H1 (cell line): ENCODE measurements at regions not wholly inside any gene's neighbourhood (a gene's known extent, or its start where the extent isn't known, plus 50 kb on each side); places are given as distances from the start of the nearest gene placed in this dataset.

Experiments
- CTCF ChIA-PET: fragments of 300-600 bp; sonication (Branson Sonifier 250); formaldehyde crosslinking; loops from one replicate; lab custom pipeline; 2021; ENCODE audit not compliant: partially characterized antibody; lab: Charles Lee
- POLR2A ChIA-PET: fragments of 300-600 bp; sonication (Branson Sonifier 250); formaldehyde crosslinking; loops from one replicate; lab custom pipeline; 2021; ENCODE audit warnings: inconsistent platforms; ENCODE audit not compliant: partially characterized antibody; lab: Charles Lee
- DNase-seq, 2 experiments: peaks; one replicate each; pipeline versions ENCODE4 v3.0.0 to v3.0.0-alpha.2; 2010 to 2022; ENCODE audit warnings: low spot score in 2 of 2, low read depth in 1 of 2, mixed read lengths in 1 of 2
- FAIRE-seq: peaks from 2 replicates; lab custom pipeline; 2011; peaks lifted over from hg19 to GRCh38; lab: Jason Lieb, UNC
- H2AFZ ChIP-seq: 2 replicates; pipeline ENCODE4 v1.8.1; 2012; ENCODE audit warnings: low read length, inconsistent platforms
- H2AK5ac ChIP-seq: 2 replicates; pipeline ENCODE4 v1.6.1; 2013; ENCODE audit warnings: low read depth, low read length
- H2BK120ac ChIP-seq: replicated peaks from 2 replicates; pipeline ENCODE3; 2013; ENCODE audit warnings: low read depth, low read length, inconsistent platforms
- H2BK12ac ChIP-seq: 2 replicates; pipeline ENCODE4 v1.6.1; 2013; ENCODE audit warnings: low read depth, low read length
- H2BK15ac ChIP-seq: 2 replicates; pipeline ENCODE4 v1.6.1; 2013; ENCODE audit warnings: low read length
- H2BK20ac ChIP-seq: 2 replicates; pipeline ENCODE4 v1.6.1; 2013; ENCODE audit warnings: low read length
- H2BK5ac ChIP-seq: 2 replicates; pipeline ENCODE4 v1.6.1; 2013; ENCODE audit warnings: low read depth, low read length
- H3K14ac ChIP-seq: 2 replicates; pipeline ENCODE4 v1.6.1; 2013; ENCODE audit warnings: inconsistent platforms; ENCODE audit not compliant: insufficient read length
- H3K18ac ChIP-seq: 2 replicates; pipeline ENCODE4 v1.6.1; 2013; ENCODE audit warnings: low read length; ENCODE audit errors: extremely low read depth
- H3K23ac ChIP-seq: 2 replicates; pipeline ENCODE4 v1.6.1; 2013; ENCODE audit warnings: inconsistent platforms; ENCODE audit not compliant: insufficient read length
- H3K23me2 ChIP-seq: 2 replicates; pipeline ENCODE4 v1.6.1; 2013; ENCODE audit warnings: low read depth, low read length
- H3K27ac ChIP-seq: 2 replicates; pipeline ENCODE4 v1.6.1; 2011; ENCODE audit warnings: low read depth, low read length, inconsistent platforms
- H3K27me3 ChIP-seq, 4 experiments: replicated peaks in 1 of 4; 1 replicate in 1 of 4; 2 replicates in 3 of 4; pipeline versions ENCODE4 v1.6.1 to v1.8.1; 2011 to 2013; ENCODE audit warnings: low read length in 3 of 4, mild to moderate bottlenecking in 3 of 4, inconsistent platforms in 2 of 4, mixed read lengths in 2 of 4, moderate library complexity in 1 of 4; ENCODE audit not compliant: control insufficient read depth in 3 of 4, insufficient read depth in 3 of 4; ENCODE audit errors: extremely low read depth in 1 of 4
- H3K36me3 ChIP-seq, 4 experiments: 2 replicates each; pipeline versions ENCODE4 v1.6.1 to v1.8.1; 2011 to 2013; ENCODE audit warnings: mild to moderate bottlenecking in 4 of 4, low read length in 3 of 4, moderate library complexity in 2 of 4, control low read depth in 1 of 4, inconsistent platforms in 1 of 4; ENCODE audit not compliant: insufficient read depth in 4 of 4, control insufficient read depth in 2 of 4
- H3K4ac ChIP-seq: replicated peaks from 2 replicates; pipeline ENCODE3; 2013; ENCODE audit warnings: low read length, low read depth, mixed read lengths, inconsistent platforms; ENCODE audit not compliant: insufficient read length
- H3K4me1 ChIP-seq, 4 experiments: replicated peaks in 1 of 4; 1 replicate in 1 of 4; 2 replicates in 3 of 4; pipeline versions ENCODE4 v1.6.1 to v1.8.1; 2011 to 2013; ENCODE audit warnings: low read length in 3 of 4, inconsistent platforms in 2 of 4, mixed read lengths in 1 of 4; ENCODE audit not compliant: insufficient read depth in 4 of 4, control insufficient read depth in 3 of 4
- H3K4me2 ChIP-seq, 2 experiments: 2 replicates each; pipeline versions ENCODE4 v1.6.1 to v1.8.1; 2011 to 2013; ENCODE audit warnings: low read depth in 2 of 2, low read length in 2 of 2, control low read depth in 1 of 2, inconsistent platforms in 1 of 2, mild to moderate bottlenecking in 1 of 2; ENCODE audit not compliant: insufficient read depth in 1 of 2
- H3K4me3 ChIP-seq, 4 experiments: fragments of 200-600, 300-600 bp in 1 of 4; sonication (generic), shearing (Covaris generic), sonication (Bioruptor Twin) in 1 of 4; 2 replicates each; pipeline versions ENCODE4 v1.5.1 to v1.8.1; 2011 to 2016; ENCODE audit warnings: low read length in 4 of 4, low read depth in 3 of 4, control low read depth in 2 of 4, inconsistent platforms in 2 of 4, mild to moderate bottlenecking in 2 of 4, mixed read lengths in 1 of 4, moderate library complexity in 1 of 4; ENCODE audit not compliant: insufficient read depth in 2 of 4; ENCODE audit errors: extremely low read depth in 1 of 4
- H3K56ac ChIP-seq: replicated peaks from 2 replicates; pipeline ENCODE3; 2013; ENCODE audit warnings: low read depth, mild to moderate bottlenecking, mixed read lengths, low read length, inconsistent platforms; ENCODE audit not compliant: insufficient read length
- H3K79me1 ChIP-seq: 2 replicates; pipeline ENCODE4 v1.6.1; 2013; ENCODE audit warnings: low read depth, low read length, control low read depth
- H3K79me2 ChIP-seq, 2 experiments: 2 replicates each; pipeline versions ENCODE4 v1.6.1 to v1.8.1; 2012 to 2013; ENCODE audit warnings: low read length in 2 of 2, mild to moderate bottlenecking in 2 of 2, inconsistent platforms in 1 of 2; ENCODE audit not compliant: insufficient read depth in 2 of 2, control insufficient read depth in 1 of 2
- H3K9ac ChIP-seq, 4 experiments: replicated peaks in 1 of 4; 1 replicate in 1 of 4; 2 replicates in 3 of 4; pipeline versions ENCODE4 v1.6.1 to v1.8.1; 2011 to 2013; ENCODE audit warnings: low read depth in 3 of 4, low read length in 3 of 4, control low read depth in 2 of 4, mild to moderate bottlenecking in 2 of 4, moderate library complexity in 2 of 4, inconsistent platforms in 1 of 4; ENCODE audit errors: extremely low read depth in 1 of 4
- H3K9me3 ChIP-seq, 2 experiments: 2 replicates each; pipeline versions ENCODE4 v1.6.1 to v1.8.1; 2012 to 2013; ENCODE audit warnings: mild to moderate bottlenecking in 2 of 2, moderate library complexity in 2 of 2, control low read depth in 1 of 2, inconsistent platforms in 1 of 2, low read depth in 1 of 2, low read length in 1 of 2, mixed read lengths in 1 of 2; ENCODE audit not compliant: insufficient read depth in 2 of 2
- H4K20me1 ChIP-seq, 2 experiments: replicated peaks in 1 of 2; 2 replicates each; pipeline versions ENCODE3 to v1.8.1; 2011 to 2013; ENCODE audit warnings: inconsistent platforms in 2 of 2, low read length in 2 of 2, mild to moderate bottlenecking in 1 of 2; ENCODE audit not compliant: insufficient read depth in 2 of 2, control insufficient read depth in 1 of 2
- H4K5ac ChIP-seq: 2 replicates; pipeline ENCODE4 v1.6.1; 2013; ENCODE audit warnings: low read length, low read depth, mixed read lengths, inconsistent platforms; ENCODE audit not compliant: insufficient read length
- H4K8ac ChIP-seq: 2 replicates; pipeline ENCODE4 v1.8.0; 2013; ENCODE audit warnings: mild to moderate bottlenecking, moderate library complexity, low read length, inconsistent platforms; ENCODE audit not compliant: insufficient read depth; ENCODE audit errors: extremely low read depth
- H4K91ac ChIP-seq: replicated peaks from 2 replicates; pipeline ENCODE3; 2013; ENCODE audit warnings: low read length, mixed read lengths, inconsistent platforms; ENCODE audit not compliant: insufficient read length
- HDAC2 ChIP-seq, 2 experiments: fragments of 300-600 bp in 1 of 2; sonication (generic) in 1 of 2; IDR thresholded peaks; 2 replicates each; pipeline ENCODE4 v1.6.1; 2011 to 2012; ENCODE audit warnings: low read depth in 2 of 2, low read length in 2 of 2, mild to moderate bottlenecking in 2 of 2, moderate library complexity in 2 of 2, borderline replicate concordance in 1 of 2, inconsistent platforms in 1 of 2
- WGBS, 2 experiments: shearing (Covaris generic) in 1 of 2; methylation state at CpG; one replicate each; pipeline versions ENCODE4 v1.1.6 to v1.1.7; 2013 to 2015; ENCODE audit warnings: low lambda C conversion rate in 2 of 2, mixed read lengths in 2 of 2, inconsistent platforms in 1 of 2, low coverage in 1 of 2, missing lambda C conversion rate in 1 of 2; ENCODE audit not compliant: insufficient replicate concordance in 2 of 2, insufficient coverage in 1 of 2, insufficient read length in 1 of 2; ENCODE audit errors: extremely low coverage in 1 of 2, missing lambda C conversion rate in 1 of 2; 5-methylcytosine and 5-hydroxymethylcytosine counted together
- TF ChIP-seq, protein P1 (sequence below), 3 experiments: IDR thresholded peaks; 1 replicate in 2 of 3; 2 replicates in 1 of 3; pipeline versions ENCODE4 v1.5.1 to v1.6.1; 2011; ENCODE audit warnings: low read length in 3 of 3, mild to moderate bottlenecking in 3 of 3, inconsistent platforms in 2 of 3, low read depth in 1 of 3, moderate library complexity in 1 of 3; ENCODE audit not compliant: insufficient read depth in 1 of 3; ENCODE audit errors: control extremely low read depth in 1 of 3

DNA sequence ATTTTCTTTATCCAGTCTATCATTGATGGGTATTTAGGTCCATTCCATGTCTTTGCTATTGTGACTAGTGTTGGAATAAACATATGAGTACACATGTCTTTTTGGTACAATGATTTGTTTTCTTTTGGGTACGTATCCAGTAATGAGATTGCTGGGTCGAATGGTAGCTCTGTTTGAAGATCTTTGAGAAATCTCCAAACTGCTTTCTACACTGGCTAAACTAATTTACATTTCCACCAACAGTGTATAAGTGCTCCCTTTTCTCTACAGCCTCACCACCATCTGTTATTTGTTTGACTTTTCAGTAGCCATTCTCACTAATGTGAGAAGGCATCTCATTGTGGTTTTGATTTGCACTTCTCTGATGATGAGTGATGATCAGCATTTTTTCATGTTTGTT, 103.7 kb downstream of the GOSR1 start:
- no peak overlapping the region for H2BK5ac ChIP-seq
- H3K4me1 ChIP-seq = peaks cover 0 to 2% (median under 1%) of the 10 kb centered on the region in 4 experiments; a peak in 1 of 7 replicates
- H3K4me2 ChIP-seq = no peak overlapping the region
- no peaks in the 10 kb centered on the region for H3K27me3 ChIP-seq
- 86% methylated on average over 2 of the region's 2 CpGs; no CpG with 5 or more reads in 1 of the 2 experiments for WGBS, 2 experiments
- DNase-seq (no peak), FAIRE-seq (no peak)
- CTCF ChIA-PET = no interaction called here
- POLR2A ChIA-PET = interaction anchor here (1.6 kb wide), 1 partner anchor 13 kb away, joined by 3 read pairs; no protein-coding TSS in a partner anchor
- H3K36me3 ChIP-seq = no peaks in the 10 kb centered on the region
- H2BK20ac ChIP-seq = no peak overlapping the region
- no peak overlapping the region for H4K8ac ChIP-seq
- no peak overlapping the region for H4K91ac ChIP-seq
- no peak overlapping the region for H3K23ac ChIP-seq
- H3K27ac ChIP-seq = no peak overlapping the region
- H2AK5ac ChIP-seq = no peak overlapping the region
- H4K5ac ChIP-seq = no peak overlapping the region
- no peaks in the 10 kb centered on the region for H3K79me2 ChIP-seq
- H3K9me3 ChIP-seq = no peaks in the 10 kb centered on the region
- TF ChIP-seq, protein P1, sequence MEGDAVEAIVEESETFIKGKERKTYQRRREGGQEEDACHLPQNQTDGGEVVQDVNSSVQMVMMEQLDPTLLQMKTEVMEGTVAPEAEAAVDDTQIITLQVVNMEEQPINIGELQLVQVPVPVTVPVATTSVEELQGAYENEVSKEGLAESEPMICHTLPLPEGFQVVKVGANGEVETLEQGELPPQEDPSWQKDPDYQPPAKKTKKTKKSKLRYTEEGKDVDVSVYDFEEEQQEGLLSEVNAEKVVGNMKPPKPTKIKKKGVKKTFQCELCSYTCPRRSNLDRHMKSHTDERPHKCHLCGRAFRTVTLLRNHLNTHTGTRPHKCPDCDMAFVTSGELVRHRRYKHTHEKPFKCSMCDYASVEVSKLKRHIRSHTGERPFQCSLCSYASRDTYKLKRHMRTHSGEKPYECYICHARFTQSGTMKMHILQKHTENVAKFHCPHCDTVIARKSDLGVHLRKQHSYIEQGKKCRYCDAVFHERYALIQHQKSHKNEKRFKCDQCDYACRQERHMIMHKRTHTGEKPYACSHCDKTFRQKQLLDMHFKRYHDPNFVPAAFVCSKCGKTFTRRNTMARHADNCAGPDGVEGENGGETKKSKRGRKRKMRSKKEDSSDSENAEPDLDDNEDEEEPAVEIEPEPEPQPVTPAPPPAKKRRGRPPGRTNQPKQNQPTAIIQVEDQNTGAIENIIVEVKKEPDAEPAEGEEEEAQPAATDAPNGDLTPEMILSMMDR (IDR thresholded peaks at IDR 0.05; ENCODE audit: control extremely low read depth in 1 of 3, insufficient read depth in 1 of 3, low read depth in 1 of 3, low read length in 3 of 3) = no peak
- TF ChIP-seq HDAC2 (IDR thresholded peaks at IDR 0.05; ENCODE audit: borderline replicate concordance in 1 of 2, low read depth in 2 of 2, low read length in 2 of 2) = no peak
- H4K20me1 ChIP-seq = no peaks in the 10 kb centered on the region
- H3K18ac ChIP-seq = no peak overlapping the region
- no peak overlapping the region for H2BK120ac ChIP-seq
- no peak overlapping the region for H3K9ac ChIP-seq
- no peaks in the 10 kb centered on the region for H3K23me2 ChIP-seq
- H3K4ac ChIP-seq = no peak overlapping the region
- no peak overlapping the region for H2BK12ac ChIP-seq
- H3K4me3 ChIP-seq = no peak overlapping the region
- H2BK15ac ChIP-seq = no peak overlapping the region
- no peak overlapping the region for H3K14ac ChIP-seq
- no peaks in the 10 kb centered on the region for H3K79me1 ChIP-seq
- H3K56ac ChIP-seq = no peak overlapping the region
- no peak overlapping the region for H2AFZ ChIP-seq
